MM.1S (cell line): ENCODE measurements at regions not wholly inside any gene's neighbourhood (a gene's known extent, or its start where the extent isn't known, plus 50 kb on each side); places are given as distances from the start of the nearest gene placed in this dataset.

Experiments
- EZH2 ChIP-seq: fragments of 300-600 bp; sonication (generic); optimal IDR thresholded peaks from 2 replicates; pipeline ENCODE3; 2017; ENCODE audit warnings: low read depth, mild to moderate bottlenecking, antibody characterized with exemption, low read length, mixed read lengths
- EZH2phosphoT487 ChIP-seq: fragments of 300-600 bp; sonication (generic); IDR thresholded peaks from 2 replicates; pipeline ENCODE4 v1.6.1; 2018; ENCODE audit warnings: antibody characterized with exemption, low read length
- TF ChIP-seq, protein P1 (sequence below): fragments of 300-600 bp; sonication (generic); IDR thresholded peaks from 2 replicates; pipeline ENCODE4 v1.5.1; 2016; ENCODE audit warnings: antibody characterized with exemption, low read length, mixed read lengths

DNA sequence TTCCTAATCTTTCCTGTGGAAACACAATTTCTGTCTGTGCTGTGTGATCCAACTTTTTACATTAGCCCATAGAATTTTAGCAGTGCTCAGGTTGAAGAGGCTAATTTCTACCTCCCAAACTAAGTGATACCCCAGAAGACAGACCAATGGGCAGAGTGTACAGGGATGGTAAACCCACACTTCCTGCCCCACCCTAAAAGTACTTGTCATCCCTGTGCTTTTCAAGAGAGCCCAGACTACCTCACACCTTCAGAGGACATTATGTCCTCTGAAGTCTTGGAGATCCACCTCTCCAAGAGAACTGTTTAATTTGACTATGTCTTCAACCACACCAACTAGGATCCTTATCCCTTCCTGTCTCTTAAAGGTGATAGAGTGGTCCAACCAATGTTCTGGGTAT, 82.0 kb upstream of the ACSL1 start:
- TF ChIP-seq, protein P1, sequence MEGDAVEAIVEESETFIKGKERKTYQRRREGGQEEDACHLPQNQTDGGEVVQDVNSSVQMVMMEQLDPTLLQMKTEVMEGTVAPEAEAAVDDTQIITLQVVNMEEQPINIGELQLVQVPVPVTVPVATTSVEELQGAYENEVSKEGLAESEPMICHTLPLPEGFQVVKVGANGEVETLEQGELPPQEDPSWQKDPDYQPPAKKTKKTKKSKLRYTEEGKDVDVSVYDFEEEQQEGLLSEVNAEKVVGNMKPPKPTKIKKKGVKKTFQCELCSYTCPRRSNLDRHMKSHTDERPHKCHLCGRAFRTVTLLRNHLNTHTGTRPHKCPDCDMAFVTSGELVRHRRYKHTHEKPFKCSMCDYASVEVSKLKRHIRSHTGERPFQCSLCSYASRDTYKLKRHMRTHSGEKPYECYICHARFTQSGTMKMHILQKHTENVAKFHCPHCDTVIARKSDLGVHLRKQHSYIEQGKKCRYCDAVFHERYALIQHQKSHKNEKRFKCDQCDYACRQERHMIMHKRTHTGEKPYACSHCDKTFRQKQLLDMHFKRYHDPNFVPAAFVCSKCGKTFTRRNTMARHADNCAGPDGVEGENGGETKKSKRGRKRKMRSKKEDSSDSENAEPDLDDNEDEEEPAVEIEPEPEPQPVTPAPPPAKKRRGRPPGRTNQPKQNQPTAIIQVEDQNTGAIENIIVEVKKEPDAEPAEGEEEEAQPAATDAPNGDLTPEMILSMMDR, result no peak
- TF ChIP-seq EZH2phosphoT487, result no peak
- TF ChIP-seq EZH2, result no peak
